ENCODE measurements at regions not wholly inside any gene's neighbourhood (a gene's known extent, or its start where the extent isn't known, plus 50 kb on each side); places are given as distances from the start of the nearest gene placed in this dataset.

GRCh38 chr13:105432438-105432837, 1103.0 kb downstream of the EFNB2 start:
- H3K36me3 ChIP-seq, result no peaks in the 10 kb centered on the region
- H3K4me3 ChIP-seq, result no peak overlapping the region
- ATAC-seq (no peak), DNase-seq (no peak)
- intact Hi-C loops (cut with DNase I), result no loop called here
- H3K27ac ChIP-seq, result no peak overlapping the region
- TF ChIP-seq CTCF (IDR thresholded peaks at IDR 0.05), result no peak
- no peaks in the 10 kb centered on the region for H3K27me3 ChIP-seq
- no peaks in the 10 kb centered on the region for H3K9me3 ChIP-seq
- WGBS, 2 donors, result 78 to 82% methylated on average over 2 of the region's 2 CpGs
- H3K4me1 ChIP-seq, result no peaks in the 10 kb centered on the region

- Histone ChIP-seq H3K9me3 (no peaks in the 10 kb centered on the region), H3K27ac (no peak overlapping the region), H3K4me1 (no peaks in the 10 kb centered on the region), H3K4me3 (no peak overlapping the region), H3K27me3 (no peaks in the 10 kb centered on the region), H3K36me3 (no peaks in the 10 kb centered on the region)
- TF ChIP-seq CTCF (IDR thresholded peaks at IDR 0.05), result no peak
- no peak for DNase-seq
- 73 to 81% methylated on average over 2 of the region's 2 CpGs for WGBS, 2 donors
- intact Hi-C loops (cut with DNase I), result no loop called here
- no peak for ATAC-seq
Observed at GRCh38 chr13:105428811-105429210, 1106.7 kb downstream of the EFNB2 start.

- 87 to 90% methylated on average over 5 of the region's 5 CpGs for WGBS, 2 donors
- Histone ChIP-seq H3K27ac (no peak overlapping the region), H3K27me3 (no peaks in the 10 kb centered on the region), H3K4me1 (no peaks in the 10 kb centered on the region), H3K36me3 (no peaks in the 10 kb centered on the region), H3K9me3 (no peaks in the 10 kb centered on the region), H3K4me3 (no peak overlapping the region)
- no peak for ATAC-seq
- no peak for DNase-seq
- no peak for TF ChIP-seq CTCF (IDR thresholded peaks at IDR 0.05)
- intact Hi-C loops (cut with DNase I), result no loop called here
Observed at GRCh38 chr13:105426441-105426840, 1109.0 kb downstream of the EFNB2 start.

GRCh38 chr13:105414639-105415038, 1120.8 kb downstream of the EFNB2 start:
- Histone ChIP-seq H3K4me1 (no peaks in the 10 kb centered on the region), H3K27ac (no peak overlapping the region), H3K9me3 (peaks cover 0 to 3% (median 0%) of the 10 kb centered on the region in 11 donors), H3K36me3 (no peaks in the 10 kb centered on the region), H3K4me3 (no peak overlapping the region), H3K27me3 (no peaks in the 10 kb centered on the region)
- ATAC-seq (no peak), DNase-seq (no peak)
- WGBS, 2 donors, result 85 to 92% methylated on average over 1 of the region's 1 CpG
- intact Hi-C loops (cut with DNase I), result loop anchor here in 1 of 10 donors (10.0 kb wide), 1 partner anchor 1120 kb away; the partner anchor contains the start of gene EFNB2
- TF ChIP-seq CTCF (IDR thresholded peaks at IDR 0.05), result no peak
